UCSD-AML1 (cell line): ENCODE measurements at regions not wholly inside any gene's neighbourhood (a gene's known extent, or its start where the extent isn't known, plus 50 kb on each side); places are given as distances from the start of the nearest gene placed in this dataset.

ENCODE experiments used
- DNase-seq: peaks from one replicate; lab custom pipeline; 2025; ENCODE audit not compliant: unreplicated experiment; lab: John Stamatoyannopoulos, UW

DNA sequence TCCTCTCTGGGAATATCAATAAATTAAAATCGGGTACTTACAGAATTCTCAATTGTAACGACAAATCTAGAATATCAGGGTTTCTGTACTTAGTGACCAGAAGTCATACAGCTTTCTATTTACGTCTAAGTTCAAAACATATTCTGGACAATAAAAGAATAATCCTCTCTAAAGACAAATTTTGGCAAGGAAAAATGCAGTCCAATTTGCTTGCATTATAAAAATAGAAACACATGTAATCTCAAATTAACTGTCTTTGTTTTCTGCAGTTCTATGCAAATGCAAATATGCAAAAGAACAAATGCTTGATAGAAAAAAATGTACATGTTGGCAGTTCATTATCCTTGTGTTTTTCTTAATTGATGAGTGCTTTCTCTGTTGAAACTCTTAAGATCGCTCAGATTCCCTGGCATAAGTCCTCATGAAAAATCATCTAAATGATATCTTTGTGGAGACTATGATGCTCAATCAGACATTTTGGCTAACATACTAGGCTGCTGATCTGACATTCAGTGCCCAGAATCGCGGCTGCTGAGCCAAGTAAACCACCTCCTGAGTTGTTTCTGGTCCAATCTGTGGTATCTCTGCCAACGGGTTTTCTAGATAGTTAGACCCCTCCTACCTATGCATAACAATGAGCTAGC is 990.1 kb upstream of the C9orf72 start:
- no peak for DNase-seq

DNA sequence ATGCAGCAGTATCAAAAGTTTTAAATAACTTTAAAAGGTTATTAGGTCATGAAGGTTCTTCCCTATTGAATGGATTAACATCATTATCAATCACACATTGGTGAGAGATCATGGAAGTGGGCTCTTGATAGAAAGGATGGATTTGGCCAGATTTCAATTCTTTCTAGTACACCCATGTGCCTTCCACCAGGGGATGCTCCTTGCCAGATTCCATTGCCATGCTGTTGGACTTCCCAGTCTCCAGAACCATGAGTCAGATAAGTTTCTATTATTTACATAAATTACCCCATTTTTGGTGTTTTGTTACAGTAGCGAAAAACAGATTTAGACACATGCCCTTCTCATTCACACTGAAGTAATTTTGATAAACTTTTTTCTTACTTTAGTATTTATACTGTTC is 1010.6 kb upstream of the C9orf72 start:
- DNase-seq, result no peak

DNA sequence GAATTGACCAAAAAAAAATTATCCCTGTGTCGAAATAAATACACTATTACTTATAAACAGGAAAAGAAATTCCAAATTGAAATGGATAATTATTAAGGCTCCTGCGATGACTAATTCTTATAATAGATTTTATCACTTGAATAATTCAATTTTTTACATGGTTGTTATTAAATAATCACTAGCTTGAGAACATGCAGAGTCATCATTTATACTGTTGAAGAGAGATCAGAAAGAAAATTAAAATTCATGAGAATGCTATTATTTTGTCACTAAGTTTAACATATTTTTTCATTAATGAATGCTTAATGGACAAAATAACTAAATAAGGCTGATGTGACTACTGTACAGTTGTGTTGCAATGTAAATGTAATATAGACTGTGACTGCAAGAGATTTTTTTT is 1011.3 kb upstream of the C9orf72 start:
- no peak for DNase-seq

DNA sequence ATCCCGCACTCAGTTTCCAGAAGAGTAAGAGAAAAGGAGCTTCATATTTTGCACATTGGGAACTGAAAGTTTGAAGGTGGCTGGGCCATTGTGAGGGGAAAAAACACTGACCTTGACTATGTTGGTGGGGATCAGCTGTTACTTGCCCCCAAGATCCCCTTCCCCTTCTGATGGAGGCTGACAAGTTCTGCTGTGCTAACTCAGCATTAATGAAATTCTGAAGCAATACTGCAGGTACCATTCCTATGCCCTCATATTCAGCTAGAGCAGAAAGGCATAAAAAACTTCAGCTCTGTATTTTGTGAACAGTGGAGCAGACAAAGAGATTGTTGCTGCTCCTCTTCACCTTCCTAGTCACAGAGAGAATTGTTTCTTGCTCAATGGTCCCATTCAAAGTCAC is 1013.8 kb upstream of the C9orf72 start:
- no peak for DNase-seq

DNA sequence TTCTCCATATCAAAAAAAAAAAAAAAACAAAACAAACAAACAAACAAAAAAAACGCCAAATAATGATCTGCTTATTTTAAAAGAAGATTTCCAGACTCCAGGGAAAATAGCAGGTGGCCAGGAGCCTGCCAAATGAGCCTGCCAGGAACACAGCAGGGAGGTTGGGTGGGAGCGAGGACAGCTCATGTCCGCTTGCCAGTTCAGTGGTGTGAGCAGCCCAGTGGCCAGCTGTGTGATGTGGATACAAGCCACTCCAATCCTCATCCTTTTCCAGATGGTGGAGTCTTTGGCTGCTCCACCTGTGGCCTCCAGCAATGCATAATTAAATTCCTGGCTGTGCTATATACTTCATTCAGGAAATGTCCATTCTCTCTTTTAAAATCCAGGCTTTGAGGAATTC is 1025.1 kb upstream of the C9orf72 start:
- DNase-seq, result no peak

DNA sequence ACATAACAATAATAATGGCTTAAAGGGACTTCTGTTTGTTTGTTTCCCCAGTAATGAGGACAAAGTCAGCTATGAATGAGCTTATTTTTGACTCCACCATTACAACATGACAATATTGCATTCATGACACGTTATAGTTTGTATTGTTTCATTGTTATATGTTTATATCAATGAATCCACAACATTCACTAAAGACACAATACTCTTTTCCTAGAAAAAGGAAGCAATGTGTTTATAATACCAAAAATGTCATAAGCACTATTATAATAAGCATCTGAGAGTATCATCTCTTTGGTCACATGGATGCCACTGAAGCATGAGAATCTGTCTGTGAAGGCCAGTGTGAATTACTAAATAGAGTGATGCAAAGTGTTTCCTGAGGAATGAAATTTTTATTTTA is 1026.9 kb upstream of the C9orf72 start:
- no peak for DNase-seq

DNA sequence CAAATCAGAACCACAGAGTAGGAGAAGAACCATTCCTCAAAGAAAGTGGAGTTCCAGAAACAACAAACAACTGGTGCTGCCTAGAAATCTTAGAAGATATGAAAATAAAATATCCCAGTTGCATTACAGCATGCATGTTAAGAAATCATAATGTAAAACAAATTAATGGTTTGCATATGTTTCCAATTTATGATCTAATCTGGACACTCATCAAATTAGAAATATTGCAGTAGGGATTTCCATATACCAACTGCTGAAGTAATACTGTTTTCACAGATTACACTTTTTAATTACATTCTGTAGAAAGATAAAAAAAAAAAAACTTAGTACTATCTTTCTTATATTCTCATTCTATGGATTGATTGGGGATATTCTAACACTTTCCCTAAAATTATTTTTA is 1034.6 kb upstream of the C9orf72 start:
- no peak for DNase-seq

DNA sequence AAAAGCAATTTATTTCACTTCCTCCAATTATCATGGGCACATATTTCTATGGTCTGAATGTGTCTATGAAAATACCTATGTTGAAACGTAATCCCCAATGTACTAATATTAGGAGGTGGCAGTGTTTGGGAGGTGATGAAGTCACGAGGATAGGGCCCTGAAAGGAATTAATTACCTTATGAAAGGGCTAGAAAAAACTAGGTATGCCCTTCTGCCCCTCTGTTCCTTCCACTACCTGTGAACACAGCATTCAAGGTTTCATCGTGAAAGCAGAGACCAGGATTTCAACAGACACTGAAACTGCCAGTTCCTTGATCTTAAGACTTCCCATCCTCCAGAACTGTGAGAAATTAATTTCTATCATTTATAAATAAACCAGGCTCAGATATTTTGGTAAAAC is 1037.1 kb upstream of the C9orf72 start:
- DNase-seq, result no peak

DNA sequence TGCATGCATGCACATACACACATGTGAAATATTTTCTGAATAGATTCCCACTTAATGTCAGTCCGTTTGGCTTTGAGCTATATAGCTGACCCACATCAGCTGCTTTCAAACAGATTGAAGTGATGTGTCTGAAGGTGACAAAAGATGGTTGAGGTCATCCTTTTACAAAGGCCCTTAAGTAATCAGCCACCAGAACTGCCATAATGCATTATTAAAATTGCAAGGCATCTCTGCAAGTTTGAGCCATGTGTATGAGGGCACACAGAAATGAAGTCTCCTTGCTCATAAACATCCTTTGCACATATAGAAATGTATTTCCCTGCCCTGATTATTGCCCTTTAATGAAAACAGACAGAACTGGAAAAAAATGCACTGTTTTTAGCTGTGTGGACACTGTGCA is 1043.0 kb upstream of the C9orf72 start:
- no peak for DNase-seq

DNA sequence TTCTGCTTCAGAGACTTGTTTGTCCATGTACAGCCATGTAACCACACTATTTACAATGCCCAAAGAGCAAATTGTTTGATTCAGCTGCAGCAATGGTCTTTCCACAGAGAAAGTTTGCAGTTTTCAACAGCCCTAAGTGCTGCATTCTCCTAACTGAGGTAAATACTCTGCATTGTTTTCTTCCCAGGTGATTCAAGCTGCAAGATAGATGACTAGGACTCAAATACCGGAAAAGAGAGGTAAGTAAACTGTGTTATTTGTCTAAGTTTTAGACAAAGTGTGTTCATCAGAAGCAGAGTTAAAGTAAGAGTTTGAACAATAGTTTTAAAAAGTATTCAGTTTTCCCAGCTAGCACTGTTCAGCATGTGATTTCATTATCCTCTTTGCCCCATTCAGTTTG is 1046.7 kb upstream of the C9orf72 start:
- DNase-seq, result no peak

DNA sequence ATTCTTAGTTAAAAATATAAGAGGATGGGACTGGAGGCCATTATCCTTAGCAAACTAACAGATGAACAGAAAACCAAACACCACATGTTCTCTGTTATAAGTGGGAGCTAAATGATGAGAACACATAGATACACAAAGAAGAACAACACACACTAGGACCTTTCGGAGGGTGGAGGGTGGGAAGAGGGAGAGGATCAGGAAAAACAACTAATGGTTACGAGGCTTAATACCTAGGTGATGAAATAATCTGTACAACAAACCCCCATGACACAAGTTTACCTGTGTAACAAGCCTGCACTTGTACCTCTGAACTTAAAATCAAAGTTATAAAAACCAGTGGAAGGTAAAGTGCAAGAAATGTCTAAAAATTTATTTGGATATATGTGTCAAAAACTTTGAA is 1047.4 kb upstream of the C9orf72 start:
- DNase-seq, result no peak

DNA sequence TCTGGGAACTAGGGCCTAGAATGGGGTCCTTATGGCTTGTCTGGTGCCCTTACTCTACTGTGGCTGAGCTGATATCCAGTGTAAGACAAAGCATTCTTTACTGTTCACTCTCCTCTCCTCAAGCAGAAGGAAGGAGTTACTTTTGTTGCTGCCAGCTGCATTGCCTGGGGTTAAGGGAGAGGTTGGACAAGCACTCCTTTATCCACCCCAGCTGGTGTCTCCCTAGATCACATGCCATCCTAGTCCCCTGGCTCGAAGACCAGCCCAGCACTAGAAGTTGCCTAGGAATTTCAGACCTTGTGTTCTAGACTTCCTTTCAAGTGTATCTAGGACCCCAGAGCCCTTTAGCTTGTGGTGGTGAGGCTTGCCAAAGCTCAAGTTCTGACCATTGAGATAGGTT is 1051.5 kb upstream of the C9orf72 start:
- DNase-seq, result no peak

DNA sequence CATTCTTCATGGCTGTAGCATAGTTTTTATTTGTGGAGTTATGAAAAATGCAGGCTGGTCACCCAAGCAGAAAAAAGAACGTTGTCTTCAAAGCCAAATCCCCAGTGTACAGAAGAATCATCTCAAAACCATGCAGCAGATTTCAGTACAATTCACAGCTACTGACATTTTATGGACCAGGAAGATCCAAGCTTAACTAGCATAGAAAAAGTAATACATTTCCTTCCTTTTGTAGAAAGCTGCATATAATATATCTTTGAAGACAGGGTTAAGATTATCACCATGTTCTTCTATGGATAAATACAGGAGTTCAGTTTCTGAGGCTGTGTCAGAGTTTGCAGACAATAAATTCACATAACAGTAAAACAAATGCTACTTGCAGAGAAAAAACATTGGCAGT is 1054.8 kb upstream of the C9orf72 start:
- DNase-seq, result no peak

DNA sequence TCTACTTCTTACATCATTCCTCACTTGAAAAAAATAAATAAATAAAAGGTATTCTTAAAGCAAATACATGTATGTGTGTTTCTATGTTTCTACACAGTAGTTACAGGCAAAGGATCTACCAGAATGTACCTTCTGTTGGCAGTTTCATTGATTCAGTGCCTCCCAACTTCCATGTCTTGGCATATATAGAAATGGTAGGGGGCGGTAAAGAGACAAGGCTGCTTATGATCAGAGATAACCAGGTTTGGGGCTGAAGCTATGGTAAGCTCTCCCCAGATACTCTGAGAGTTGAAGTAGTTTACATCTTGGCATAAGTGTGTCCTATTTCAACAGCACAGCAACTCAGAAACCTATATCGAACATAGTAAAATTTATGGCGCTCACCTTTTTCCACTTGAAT is 1075.4 kb upstream of the C9orf72 start:
- no peak for DNase-seq

DNA sequence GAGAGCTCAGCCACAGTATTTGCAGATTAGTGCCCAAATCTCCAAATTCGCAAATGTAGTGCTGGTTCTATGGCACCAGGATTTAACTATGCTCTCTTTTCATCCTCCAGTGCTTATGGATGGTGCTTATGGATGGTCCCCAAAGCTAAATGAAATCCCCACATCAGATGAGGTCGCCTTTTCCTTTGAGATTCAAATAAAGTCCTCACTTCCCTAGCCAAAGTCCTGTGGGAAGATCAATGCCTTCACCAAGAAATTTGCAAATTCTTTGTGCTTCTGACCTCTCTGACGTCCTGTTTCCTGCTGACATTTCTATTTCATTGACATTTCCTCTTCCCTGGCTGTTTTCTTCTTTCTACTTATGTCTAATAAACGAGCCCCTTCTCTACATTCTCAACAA is 1077.0 kb upstream of the C9orf72 start:
- no peak for DNase-seq

DNA sequence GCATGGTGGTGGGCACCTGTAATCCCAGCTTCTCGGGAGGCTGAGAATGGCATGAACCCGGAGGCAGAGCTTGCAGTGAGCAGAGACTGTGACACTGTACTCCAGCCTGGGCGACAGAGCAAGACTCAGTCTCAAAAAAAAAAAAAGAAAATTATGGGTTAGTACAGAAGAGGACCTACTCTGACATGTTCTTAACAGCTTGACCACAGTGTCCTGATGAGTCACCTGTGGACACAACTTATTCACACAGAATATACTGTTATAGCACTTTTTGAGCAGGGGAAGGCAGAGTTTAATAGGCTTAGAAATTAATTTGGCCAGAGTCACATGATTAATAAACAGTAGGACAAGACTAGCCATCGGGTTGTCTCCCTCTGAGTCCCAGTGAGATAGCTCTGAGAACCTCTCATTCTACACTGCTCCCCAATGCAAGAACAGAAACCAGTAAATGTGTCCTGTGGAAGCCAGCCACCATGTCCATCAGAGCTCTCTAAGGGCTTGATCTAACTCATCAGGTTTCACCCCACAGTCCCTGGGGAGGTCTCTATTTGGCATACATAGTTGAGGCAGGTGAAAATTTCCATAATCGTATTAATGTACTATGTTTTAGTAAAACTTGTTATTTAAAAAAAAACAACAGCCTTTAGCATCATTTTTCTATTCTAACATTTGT is 1077.9 kb upstream of the C9orf72 start:
- no peak for DNase-seq

DNA sequence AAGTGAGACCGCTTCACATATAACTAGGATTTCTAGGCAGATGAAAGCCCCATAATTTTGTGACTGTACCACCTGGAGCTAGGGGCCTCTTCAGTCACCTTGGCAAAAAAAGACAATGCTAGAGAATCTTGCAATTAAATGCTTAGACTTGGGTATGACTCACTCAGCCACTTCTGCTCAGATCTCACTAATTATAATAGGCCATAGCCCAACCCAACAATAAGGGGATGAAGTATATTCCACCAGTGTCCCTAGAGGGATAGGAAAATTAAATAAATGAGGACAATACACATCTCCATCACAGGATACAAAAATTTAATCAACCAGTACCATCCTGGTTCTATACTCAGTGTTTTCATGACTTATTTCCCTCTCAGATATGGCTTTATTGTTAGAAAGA is 1079.9 kb upstream of the C9orf72 start:
- no peak for DNase-seq

DNA sequence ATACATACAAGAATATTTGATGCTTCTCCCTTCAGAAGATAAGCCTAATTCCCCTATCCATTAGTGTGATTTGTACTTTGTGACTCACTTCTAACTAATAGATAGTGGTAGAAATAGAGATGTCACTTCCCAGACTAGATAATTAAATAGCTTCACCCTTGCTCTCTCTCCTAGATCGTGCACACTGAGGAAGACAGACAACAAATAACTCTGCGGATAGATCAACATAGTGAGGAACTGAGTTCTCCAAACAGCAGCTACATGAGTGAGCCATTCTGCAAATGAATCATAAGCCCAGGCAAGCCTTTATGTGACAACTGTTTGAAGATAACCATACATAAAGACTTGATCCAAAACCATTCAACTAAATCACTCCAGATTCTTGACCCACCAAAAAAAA is 1083.4 kb upstream of the C9orf72 start:
- no peak for DNase-seq

DNA sequence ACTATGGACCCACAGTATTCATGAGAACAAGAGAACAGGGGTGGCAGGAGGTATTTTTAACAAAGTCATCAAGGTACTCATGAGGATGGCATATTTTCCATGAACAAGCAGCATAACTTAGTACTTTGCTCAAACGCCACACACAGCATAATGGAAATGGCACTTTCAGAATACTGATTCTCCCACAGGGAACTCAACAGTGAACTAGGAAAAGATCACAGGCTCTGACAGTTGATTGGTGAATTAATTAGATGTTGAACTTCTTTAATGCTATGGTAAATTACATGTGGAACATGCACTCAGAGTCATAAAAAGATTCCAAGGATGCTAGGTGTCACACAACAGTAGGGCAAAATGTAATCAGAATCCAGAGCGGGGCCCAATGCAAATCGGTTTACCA is 1088.6 kb upstream of the C9orf72 start:
- no peak for DNase-seq

DNA sequence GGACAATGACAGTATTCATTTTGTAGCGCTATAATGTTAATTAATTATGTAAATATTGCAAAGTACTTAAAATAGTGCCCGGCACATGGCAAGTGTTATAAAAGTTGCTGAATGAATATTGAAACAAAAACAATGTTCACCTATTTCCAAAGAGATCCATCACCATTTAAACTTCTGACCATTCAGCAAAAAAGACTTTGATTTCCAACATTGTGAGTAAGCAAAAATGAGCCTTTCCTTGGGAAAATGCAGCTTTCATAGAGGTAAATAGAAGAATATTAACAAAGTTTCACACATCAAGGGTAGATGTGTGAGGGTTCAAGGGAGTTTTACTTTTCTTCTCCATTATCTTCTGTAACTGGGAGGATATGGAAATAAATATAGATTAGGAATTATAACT is 1089.4 kb upstream of the C9orf72 start:
- DNase-seq, result no peak

DNA sequence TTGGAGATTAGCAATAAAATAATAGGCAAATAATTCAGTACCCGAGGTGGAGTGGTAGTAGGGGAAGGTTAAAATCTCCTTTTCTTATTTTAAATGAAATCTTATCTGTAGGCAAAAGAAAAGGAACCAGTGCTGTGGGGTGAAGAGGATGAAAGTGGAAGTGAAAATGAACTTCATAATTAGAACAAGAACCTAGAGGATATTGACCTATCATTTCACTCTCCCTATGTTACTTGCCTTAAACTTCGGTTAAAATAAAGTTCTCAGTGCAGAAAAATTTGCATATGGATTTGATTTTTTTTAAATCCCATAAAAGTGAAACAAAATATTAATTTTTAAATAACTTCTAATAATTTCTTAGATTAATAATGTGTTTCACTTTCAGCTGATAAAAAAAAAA is 1094.9 kb upstream of the C9orf72 start:
- DNase-seq, result no peak

DNA sequence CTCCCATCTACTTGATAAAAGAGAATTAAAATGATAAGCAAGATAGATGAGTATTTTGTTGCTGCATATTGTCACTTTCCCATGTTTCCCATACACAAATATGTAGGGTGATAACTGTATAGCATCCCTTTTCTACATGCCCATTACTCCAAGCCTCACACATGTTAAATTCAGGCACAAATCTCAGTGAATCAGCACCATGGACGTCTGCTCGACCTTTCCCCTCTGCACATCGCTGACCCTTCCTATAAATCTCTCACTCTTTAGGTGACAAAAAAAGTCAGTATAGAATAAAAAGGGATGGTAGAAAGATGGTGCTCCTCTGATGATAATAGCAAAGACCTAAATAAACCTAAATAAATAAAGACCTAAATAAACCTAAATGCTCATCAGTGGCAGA is 1097.7 kb upstream of the C9orf72 start:
- no peak for DNase-seq

DNA sequence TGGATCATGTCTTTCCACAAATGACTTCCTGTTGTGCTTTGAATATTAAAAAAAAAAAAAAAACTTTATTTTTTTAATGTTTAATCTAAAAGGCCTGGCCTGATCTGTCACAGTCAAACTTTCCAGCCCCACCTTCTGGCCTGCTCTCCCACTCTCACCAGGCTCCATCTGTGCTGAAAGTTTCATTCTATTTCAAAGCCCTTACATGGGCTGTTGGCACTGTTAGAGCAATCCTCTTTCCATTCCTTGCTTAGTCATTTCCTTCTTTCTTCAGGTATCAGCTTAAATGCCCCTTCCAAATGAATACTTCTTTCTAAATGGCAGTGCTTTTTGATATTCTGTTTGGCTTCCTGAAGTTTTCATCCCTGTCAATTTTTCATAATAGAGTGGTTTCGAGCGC is 1104.8 kb upstream of the C9orf72 start:
- no peak for DNase-seq
